Neural cell (in vitro differentiated cells): ENCODE measurements at regions not wholly inside any gene's neighbourhood (a gene's known extent, or its start where the extent isn't known, plus 50 kb on each side); places are given as distances from the start of the nearest gene placed in this dataset.

Source experiments
- CTCF ChIP-seq: fragments of 450-650 bp; IDR thresholded peaks from 2 replicates; pipeline ENCODE4 v1.5.1; 2014; ENCODE audit warnings: antibody characterized with exemption, mild to moderate bottlenecking, moderate library complexity; ENCODE audit not compliant: poor library complexity, severe bottlenecking
- POLR2AphosphoS5 ChIP-seq: IDR thresholded peaks from 2 replicates; pipeline ENCODE4 v1.6.1; 2012
- RAD21 ChIP-seq: fragments of 450-650 bp; conservative IDR thresholded peaks from 2 replicates; pipeline ENCODE4 v1.6.1; 2014; ENCODE audit warnings: antibody characterized with exemption, mild to moderate bottlenecking, moderate library complexity
- TAF1 ChIP-seq: IDR thresholded peaks from 2 replicates; pipeline ENCODE4 v1.6.1; 2012; ENCODE audit warnings: low read depth

GRCh38 chr1:173332026-173332425, 124.9 kb upstream of the TNFSF4 start:
- TF ChIP-seq POLR2AphosphoS5 (no peak), CTCF (no peak), TAF1 (no peak), RAD21 (no peak)
